Omental fat pad (tissue), 3 donors: ENCODE measurements at regions not wholly inside any gene's neighbourhood (a gene's known extent, or its start where the extent isn't known, plus 50 kb on each side); places are given as distances from the start of the nearest gene placed in this dataset.

Source experiments
- ATAC-seq: fragments of 150-250 bp; one replicate; pipeline ENCODE4 v1.9.1; 2016; ENCODE audit warnings: mild to moderate bottlenecking, moderate library complexity; ENCODE audit not compliant: low FRiP score
- DNase-seq: peaks from one replicate; pipeline ENCODE4 v3.0.0-alpha.2; 2019; ENCODE audit warnings: low spot score
- TF ChIP-seq, protein P1 (sequence below), 3 donors: fragments of 450-650 bp; IDR thresholded peaks; one replicate each; pipeline ENCODE4 v1.5.1; 2016 to 2017; ENCODE audit warnings: antibody characterized with exemption in 3 of 3, mild to moderate bottlenecking in 3 of 3, moderate library complexity in 2 of 3

DNA sequence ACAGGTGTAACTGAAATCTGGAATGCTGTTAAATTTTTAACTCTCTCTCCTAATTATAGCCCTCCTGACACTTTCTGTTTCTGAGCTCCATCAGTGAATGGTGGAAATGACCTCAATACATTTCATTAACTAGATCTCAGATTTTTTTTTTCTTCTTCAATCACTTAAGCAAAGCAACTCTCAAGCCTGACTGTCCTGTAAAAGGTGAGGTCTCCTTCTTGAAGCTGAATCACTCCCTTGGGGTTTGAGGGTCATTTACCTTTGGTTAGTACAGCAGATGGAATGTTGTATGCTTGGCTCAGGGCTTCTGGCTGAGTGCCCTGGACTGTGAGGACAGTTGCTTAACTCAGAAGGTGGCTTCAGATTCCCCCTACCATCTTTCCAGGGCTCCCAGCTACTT lies 518.7 kb downstream of the PTPRC start:
- TF ChIP-seq, protein P1, sequence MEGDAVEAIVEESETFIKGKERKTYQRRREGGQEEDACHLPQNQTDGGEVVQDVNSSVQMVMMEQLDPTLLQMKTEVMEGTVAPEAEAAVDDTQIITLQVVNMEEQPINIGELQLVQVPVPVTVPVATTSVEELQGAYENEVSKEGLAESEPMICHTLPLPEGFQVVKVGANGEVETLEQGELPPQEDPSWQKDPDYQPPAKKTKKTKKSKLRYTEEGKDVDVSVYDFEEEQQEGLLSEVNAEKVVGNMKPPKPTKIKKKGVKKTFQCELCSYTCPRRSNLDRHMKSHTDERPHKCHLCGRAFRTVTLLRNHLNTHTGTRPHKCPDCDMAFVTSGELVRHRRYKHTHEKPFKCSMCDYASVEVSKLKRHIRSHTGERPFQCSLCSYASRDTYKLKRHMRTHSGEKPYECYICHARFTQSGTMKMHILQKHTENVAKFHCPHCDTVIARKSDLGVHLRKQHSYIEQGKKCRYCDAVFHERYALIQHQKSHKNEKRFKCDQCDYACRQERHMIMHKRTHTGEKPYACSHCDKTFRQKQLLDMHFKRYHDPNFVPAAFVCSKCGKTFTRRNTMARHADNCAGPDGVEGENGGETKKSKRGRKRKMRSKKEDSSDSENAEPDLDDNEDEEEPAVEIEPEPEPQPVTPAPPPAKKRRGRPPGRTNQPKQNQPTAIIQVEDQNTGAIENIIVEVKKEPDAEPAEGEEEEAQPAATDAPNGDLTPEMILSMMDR (IDR thresholded peaks at IDR 0.05) = no peak
- DNase-seq (no peak), ATAC-seq (no peak)

- ATAC-seq = no peak
- no peak for DNase-seq
Observed at GRCh38 chr1:199160521-199161318, 521.9 kb downstream of the PTPRC start.

DNA sequence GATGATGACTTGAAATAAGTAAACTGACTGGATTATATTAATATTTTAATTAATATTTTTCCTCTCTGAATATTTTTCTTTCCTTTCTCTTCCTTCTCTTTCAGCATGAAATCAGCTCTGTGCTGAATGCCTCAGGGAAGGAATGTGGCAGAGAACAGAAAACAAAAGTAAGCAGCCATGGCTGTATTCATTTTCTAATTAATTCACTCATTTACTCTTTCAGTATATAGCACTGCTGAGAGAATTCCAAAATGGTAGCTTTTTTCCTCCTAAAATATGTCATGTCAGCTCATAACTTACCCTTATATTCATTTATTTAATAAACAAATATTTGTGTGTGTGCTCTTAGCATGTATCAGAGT lies 522.5 kb downstream of the PTPRC start:
- DNase-seq = no peak
- ATAC-seq = no peak
- TF ChIP-seq, protein P1 (IDR thresholded peaks at IDR 0.05) = no peak

More at GRCh38 chr1:199160521-199161318, 521.9 kb downstream of the PTPRC start:
- TF ChIP-seq, protein P1 (IDR thresholded peaks at IDR 0.05) = no peak

DNA sequence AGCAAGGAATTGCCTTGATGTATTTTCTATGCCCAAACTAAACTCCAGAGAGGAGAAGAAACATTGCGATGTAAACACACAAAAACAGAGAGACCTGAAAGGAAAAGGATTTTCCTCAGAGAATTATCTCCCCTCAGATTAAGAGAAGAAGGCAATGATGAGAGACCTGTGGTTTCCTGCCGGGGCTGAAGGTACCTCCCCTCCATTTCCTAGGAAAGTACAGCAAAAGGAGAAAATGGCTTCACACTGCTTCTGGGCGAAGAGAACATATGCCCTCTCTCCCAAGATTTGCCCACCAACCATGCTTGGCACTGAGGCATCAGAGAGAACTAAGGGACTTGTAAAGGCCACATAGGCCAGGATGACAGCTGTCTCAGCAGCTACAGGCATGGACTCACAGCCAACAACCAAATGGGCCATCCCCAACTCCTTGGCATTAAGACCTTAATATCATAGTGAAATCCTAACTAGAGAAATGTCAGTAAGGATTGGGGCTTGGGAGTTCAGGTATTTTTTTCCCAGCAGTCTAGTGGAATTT lies 523.0 kb downstream of the PTPRC start:
- no peak for ATAC-seq
- DNase-seq = no peak
- TF ChIP-seq, protein P1 (IDR thresholded peaks at IDR 0.05) = no peak

DNA sequence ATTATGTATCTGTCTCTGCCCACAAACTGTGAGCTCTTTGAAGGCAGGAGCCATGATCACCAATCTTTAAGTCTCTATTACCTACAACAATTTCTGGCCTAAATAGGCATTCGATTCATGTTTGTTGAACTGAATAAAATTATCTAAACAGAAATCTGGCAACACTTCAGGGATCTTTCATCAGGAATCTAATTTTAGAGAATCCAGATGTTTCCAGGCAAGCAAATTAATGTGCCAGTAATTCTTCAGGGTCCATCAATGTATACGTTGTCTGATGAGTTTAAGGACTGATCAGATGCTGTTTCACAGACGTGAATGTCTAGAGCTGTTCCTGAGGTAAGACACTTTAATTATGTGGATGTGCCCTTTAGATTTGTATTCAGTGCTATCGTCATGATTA lies 524.4 kb downstream of the PTPRC start:
- no peak for ATAC-seq
- TF ChIP-seq, protein P1 (IDR thresholded peaks at IDR 0.05) = no peak
- no peak for DNase-seq

GRCh38 chr1:199163670-199164069 lies 524.8 kb downstream of the PTPRC start:
- no peak for ATAC-seq
- DNase-seq = no peak
- TF ChIP-seq, protein P1 (IDR thresholded peaks at IDR 0.05) = no peak

GRCh38 chr1:199167460-199167859 lies 528.6 kb downstream of the PTPRC start:
- no peak for DNase-seq

More at GRCh38 chr1:199167460-199167859, 528.6 kb downstream of the PTPRC start:
- TF ChIP-seq, protein P1 (IDR thresholded peaks at IDR 0.05) = no peak
- ATAC-seq = no peak
